Cardiac fibroblast (primary cell): ENCODE measurements at regions not wholly inside any gene's neighbourhood (a gene's known extent, or its start where the extent isn't known, plus 50 kb on each side); places are given as distances from the start of the nearest gene placed in this dataset.
A peak's percentile ranks its signal among the peaks of the same experiment; 100 is the strongest.

Experiments used
- DNase-seq, 2 donors: peaks; one replicate each; pipeline versions ENCODE4 v3.0.0 to v3.0.0-alpha.2; 2010; ENCODE audit warnings: low read depth in 2 of 2
- H3K4me3 ChIP-seq, 2 donors: replicated peaks in 1 of 2; 1 replicate in 1 of 2; 2 replicates in 1 of 2; pipeline ENCODE4 v1.5.1; 2011; ENCODE audit warnings: low read depth in 2 of 2, low read length in 2 of 2, mild to moderate bottlenecking in 2 of 2, moderate library complexity in 1 of 2
- CTCF ChIP-seq: IDR thresholded peaks from one replicate; pipeline ENCODE4 v1.5.1; 2011; ENCODE audit warnings: low read depth, mild to moderate bottlenecking, low read length, inconsistent platforms

GRCh38 chr1:37255136-37255795, 219.1 kb upstream of the ZC3H12A start:
- peak in 1 of 2 donors; percentile 5 for DNase-seq

GRCh38 chr1:37255868-37256267, 218.5 kb upstream of the ZC3H12A start:
- TF ChIP-seq CTCF = no peak
- no peak overlapping the region for H3K4me3 ChIP-seq
- no peak for DNase-seq

More at GRCh38 chr1:37255136-37255795, 219.1 kb upstream of the ZC3H12A start:
- TF ChIP-seq CTCF = no peak
- no peak overlapping the region for H3K4me3 ChIP-seq

- DNase-seq = no peak
- TF ChIP-seq CTCF = no peak
- H3K4me3 ChIP-seq = no peak overlapping the region
These were observed 216.7 kb upstream of the ZC3H12A start for GRCh38 chr1:37257646-37258045.

- DNase-seq = no peak
- TF ChIP-seq CTCF = no peak
- no peak overlapping the region for H3K4me3 ChIP-seq
These were observed 216.3 kb upstream of the ZC3H12A start for GRCh38 chr1:37258068-37258467.

- no peak for TF ChIP-seq CTCF
- no peak overlapping the region for H3K4me3 ChIP-seq
- no peak for DNase-seq
These were observed 215.4 kb upstream of the ZC3H12A start for GRCh38 chr1:37259019-37259418.

GRCh38 chr1:37261129-37261528, 213.3 kb upstream of the ZC3H12A start:
- no peak overlapping the region for H3K4me3 ChIP-seq
- no peak for TF ChIP-seq CTCF
- DNase-seq = no peak

GRCh38 chr1:37262439-37263170, 211.8 kb upstream of the ZC3H12A start:
- no peak overlapping the region for H3K4me3 ChIP-seq
- DNase-seq = no peak
- no peak for TF ChIP-seq CTCF
